Activated T-helper 2 cell treated with anti-CD3 and anti-CD28 coated beads, Interferon-gamma antibody, Interleukin-2, Interleukin-4, amounts not matched to agents 10 μg/mL and 5 μg/mL and 100 μg/mL, durations not matched to agents 14 hours and 24 hours and 36 hours (primary cell): ENCODE measurements at regions not wholly inside any gene's neighbourhood (a gene's known extent, or its start where the extent isn't known, plus 50 kb on each side); places are given as distances from the start of the nearest gene placed in this dataset.
"Not testable (repeated sequence)": the region's sequence is repeated elsewhere in the genome, so short reads cannot be mapped to it uniquely, and the experiment has no call there.

Source experiments
- DNase-seq: peaks from one replicate; pipeline ENCODE4 v3.0.0; 2021; ENCODE audit warnings: low spot score
- H3K27ac Mint-ChIP-seq: one replicate; pipeline ENCODE4 v1.8.0; 2021; ENCODE audit warnings: mixed read lengths
- H3K27me3 Mint-ChIP-seq: one replicate; pipeline ENCODE4 v1.8.0; 2021; ENCODE audit warnings: low read depth, mixed read lengths
- H3K36me3 Mint-ChIP-seq: one replicate; pipeline ENCODE4 v1.8.0; 2021; ENCODE audit warnings: low read depth, mixed read lengths
- H3K4me1 Mint-ChIP-seq: one replicate; pipeline ENCODE4 v1.8.0; 2021; ENCODE audit warnings: low read depth, mixed read lengths
- H3K4me3 Mint-ChIP-seq: one replicate; pipeline ENCODE4 v1.8.0; 2021; ENCODE audit warnings: low read depth, mild to moderate bottlenecking, moderate library complexity, mixed read lengths
- H3K9me3 Mint-ChIP-seq: one replicate; pipeline ENCODE4 v1.8.0; 2021; ENCODE audit warnings: mixed read lengths
- intact Hi-C: fragments of 100-400 bp; cut with micrococcal nuclease; formaldehyde crosslinking; loops from one replicate; pipeline ENCODE4 v1.15.1; 2023

DNA sequence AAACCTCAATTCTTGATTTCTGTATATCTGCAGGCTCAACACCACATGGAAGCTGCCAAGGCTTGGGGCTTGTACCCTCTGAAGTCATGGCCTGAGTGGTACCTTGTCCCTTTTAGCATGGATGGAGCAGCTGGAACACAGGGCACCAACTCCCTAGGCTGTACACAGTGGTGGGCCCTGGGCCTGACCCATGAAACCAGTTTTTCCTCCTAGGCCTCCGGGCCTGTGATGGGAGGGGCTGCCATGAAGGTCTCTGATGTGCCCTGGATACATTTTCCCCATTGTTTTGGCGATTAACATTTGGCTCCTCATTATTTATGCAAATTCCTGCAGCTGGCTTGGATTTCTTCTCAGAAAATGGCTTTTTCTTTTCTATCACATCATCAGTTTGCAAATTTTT lies 131.6 kb downstream of the NDFIP2 start:
- H3K36me3 Mint-ChIP-seq, result no peaks in the 10 kb centered on the region
- H3K27me3 Mint-ChIP-seq, result peaks cover 10% of the 10 kb centered on the region
- intact Hi-C loops, result no loop called here
- no peak overlapping the region for H3K27ac Mint-ChIP-seq
- no peaks in the 10 kb centered on the region for H3K9me3 Mint-ChIP-seq
- no peak for DNase-seq
- H3K4me3 Mint-ChIP-seq, result no peak overlapping the region
- no peaks in the 10 kb centered on the region for H3K4me1 Mint-ChIP-seq

DNA sequence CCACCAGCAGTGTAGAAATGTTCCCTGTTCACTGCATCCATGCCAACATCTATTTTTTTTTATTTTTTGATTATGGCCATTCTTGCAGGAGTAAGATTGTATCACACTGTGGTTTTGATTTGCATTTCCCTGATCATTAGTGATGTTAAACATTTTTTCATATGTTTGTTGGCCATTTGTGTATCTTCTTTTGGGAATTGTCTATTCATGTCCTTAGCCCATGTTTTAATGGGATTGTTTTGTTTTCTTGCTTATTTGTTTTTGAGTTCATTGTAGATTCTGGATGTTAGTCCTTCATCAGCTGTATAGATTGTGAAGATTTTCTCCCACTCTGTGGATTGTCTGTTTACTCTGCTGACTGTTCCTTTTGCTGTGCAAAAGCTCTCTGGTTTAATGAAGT lies 126.9 kb downstream of the NDFIP2 start:
- H3K27me3 Mint-ChIP-seq, H3K9me3 Mint-ChIP-seq: not testable (repeated sequence)

More for the DNA sequence above, 126.9 kb downstream of the NDFIP2 start:
- H3K4me1 Mint-ChIP-seq, H3K4me3 Mint-ChIP-seq, DNase-seq, H3K27ac Mint-ChIP-seq, intact Hi-C loops, H3K36me3 Mint-ChIP-seq: not testable (repeated sequence)
